HEK293T (cell line): ENCODE measurements at regions not wholly inside any gene's neighbourhood (a gene's known extent, or its start where the extent isn't known, plus 50 kb on each side); places are given as distances from the start of the nearest gene placed in this dataset.

Experiments
- ARNT ChIP-seq: fragments of 450-650 bp; IDR thresholded peaks from 2 replicates; pipeline ENCODE4 v1.6.1; 2017; ENCODE audit warnings: mild to moderate bottlenecking
- BHLHE40 ChIP-seq: fragments of 450-650 bp; IDR thresholded peaks from 2 replicates; pipeline ENCODE4 v1.6.1; 2016; ENCODE audit warnings: mild to moderate bottlenecking, moderate library complexity, borderline replicate concordance
- ELF4 ChIP-seq: fragments of 450-650 bp; IDR thresholded peaks from 2 replicates; pipeline ENCODE4 v1.6.1; 2017; ENCODE audit warnings: antibody characterized with exemption
- FOXA1 ChIP-seq: fragments of 450-650 bp; IDR thresholded peaks from 2 replicates; pipeline ENCODE4 v1.6.1; 2016; ENCODE audit warnings: mild to moderate bottlenecking
- FOXK2 ChIP-seq: fragments of 450-650 bp; IDR thresholded peaks from 2 replicates; pipeline ENCODE4 v1.6.1; 2016; ENCODE audit warnings: mild to moderate bottlenecking
- FOXM1 ChIP-seq: fragments of 450-650 bp; IDR thresholded peaks from 2 replicates; pipeline ENCODE4 v1.6.1; 2017; ENCODE audit warnings: mild to moderate bottlenecking, borderline replicate concordance
- L3MBTL2 ChIP-seq: fragments of 450-650 bp; conservative IDR thresholded peaks from 2 replicates; pipeline ENCODE4 v1.6.1; 2016; ENCODE audit warnings: mild to moderate bottlenecking
- LEF1 ChIP-seq: fragments of 450-650 bp; IDR thresholded peaks from 2 replicates; pipeline ENCODE4 v1.6.1; 2017; ENCODE audit warnings: mild to moderate bottlenecking, borderline replicate concordance
- NFRKB ChIP-seq: fragments of 450-650 bp; IDR thresholded peaks from 2 replicates; pipeline ENCODE4 v1.6.1; 2016; ENCODE audit warnings: mild to moderate bottlenecking, moderate library complexity
- PKNOX1 ChIP-seq: fragments of 450-650 bp; IDR thresholded peaks from 2 replicates; pipeline ENCODE4 v1.6.1; 2016
- SP1 ChIP-seq: fragments of 450-650 bp; IDR thresholded peaks from 2 replicates; pipeline ENCODE4 v1.6.1; 2017
- SUZ12 ChIP-seq: fragments of 450-650 bp; IDR thresholded peaks from 2 replicates; pipeline ENCODE4 v1.6.1; 2016; ENCODE audit warnings: mild to moderate bottlenecking
- TARDBP ChIP-seq: fragments of 450-650 bp; IDR thresholded peaks from 2 replicates; pipeline ENCODE4 v1.6.1; 2016

DNA sequence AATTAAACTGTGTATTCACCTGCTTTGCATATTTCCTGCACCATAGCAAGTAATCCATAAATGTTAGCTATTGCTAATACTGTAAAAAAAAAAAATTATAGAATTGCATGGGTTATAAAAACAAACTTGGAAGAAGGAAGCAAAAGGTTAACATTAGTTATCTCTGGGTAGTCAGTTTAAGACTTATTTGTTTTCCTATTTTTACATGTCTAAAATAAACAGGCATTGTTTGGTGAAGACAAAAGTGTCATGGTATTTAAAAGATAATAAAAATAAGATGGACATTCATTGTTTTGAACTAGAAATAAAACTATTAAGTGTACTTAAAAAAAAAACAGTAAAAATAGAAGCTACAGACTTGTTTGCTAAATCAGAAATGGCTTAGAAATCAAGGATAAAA lies 313.8 kb downstream of the SOX9 start:
- no peak for TF ChIP-seq SP1
- TF ChIP-seq TARDBP, result no peak
- no peak for TF ChIP-seq ELF4
- no peak for TF ChIP-seq NFRKB
- no peak for TF ChIP-seq L3MBTL2
- no peak for TF ChIP-seq FOXM1
- no peak for TF ChIP-seq FOXA1
- no peak for TF ChIP-seq SUZ12
- TF ChIP-seq PKNOX1, result no peak
- TF ChIP-seq FOXK2, result no peak
- no peak for TF ChIP-seq ARNT
- no peak for TF ChIP-seq BHLHE40
- TF ChIP-seq LEF1, result no peak
